HG03045 (cell line): ENCODE measurements at regions not wholly inside any gene's neighbourhood (a gene's known extent, or its start where the extent isn't known, plus 50 kb on each side); places are given as distances from the start of the nearest gene placed in this dataset.
A peak's percentile ranks its signal among the peaks of the same experiment; 100 is the strongest.

ENCODE experiments used
- ATAC-seq: cut with Tn5 transposase; IDR thresholded peaks from one replicate; pipeline ENCODE4 v1.9.1; 2021; ENCODE audit warnings: mild to moderate bottlenecking, moderate library complexity; ENCODE audit not compliant: unreplicated experiment

- ATAC-seq = no peak
Observed at GRCh38 chr10:20963056-20963455, 65.9 kb upstream of the NEBL start.

GRCh38 chr10:20962165-20962564 is 65.1 kb upstream of the NEBL start:
- no peak for ATAC-seq

GRCh38 chr10:20959242-20959641 is 62.1 kb upstream of the NEBL start:
- no peak for ATAC-seq

- no peak for ATAC-seq
Observed at GRCh38 chr10:20958764-20959163, 61.7 kb upstream of the NEBL start.

GRCh38 chr10:20958225-20958624 is 61.1 kb upstream of the NEBL start:
- no peak for ATAC-seq

GRCh38 chr10:20957744-20958143 is 60.6 kb upstream of the NEBL start:
- no peak for ATAC-seq

- ATAC-seq = no peak
Observed at GRCh38 chr10:20956843-20957242, 59.7 kb upstream of the NEBL start.

GRCh38 chr10:20955355-20955893 is 58.3 kb upstream of the NEBL start:
- ATAC-seq = no peak

- ATAC-seq = no peak
Observed at GRCh38 chr10:20954519-20954918, 57.4 kb upstream of the NEBL start.

GRCh38 chr10:20953120-20953519 is 56.0 kb upstream of the NEBL start:
- ATAC-seq = no peak

GRCh38 chr10:20949967-20950366 is 52.9 kb upstream of the NEBL start:
- ATAC-seq = no peak

GRCh38 chr10:20948686-20949327 is 51.7 kb upstream of the NEBL start:
- ATAC-seq = peak; percentile 66
